ENCODE measurements at regions not wholly inside any gene's neighbourhood (a gene's known extent, or its start where the extent isn't known, plus 50 kb on each side); places are given as distances from the start of the nearest gene placed in this dataset.
"Not testable (repeated sequence)": the region's sequence is repeated elsewhere in the genome, so short reads cannot be mapped to it uniquely, and the experiment has no call there.

GRCh38 chr6:120392941-120393340 is 941.3 kb downstream of the TBC1D32 start:
- DNase-seq (ENCODE audit: low read depth in 4 of 4, low spot score in 3 of 4): no peak

GRCh38 chr6:120384671-120385070 is 949.6 kb downstream of the TBC1D32 start:
- DNase-seq (ENCODE audit: low read depth in 4 of 4, low spot score in 3 of 4): no peak

GRCh38 chr6:120383681-120384080 is 950.6 kb downstream of the TBC1D32 start:
- DNase-seq (ENCODE audit: low read depth in 4 of 4, low spot score in 3 of 4): no peak

- peak in 1 of 4 donors; percentile 5 for DNase-seq (ENCODE audit: low read depth in 4 of 4, low spot score in 3 of 4)
These were observed 955.6 kb downstream of the TBC1D32 start for GRCh38 chr6:120378582-120379220.

GRCh38 chr6:120373185-120373584 is 961.1 kb downstream of the TBC1D32 start:
- no peak for DNase-seq (ENCODE audit: low read depth in 4 of 4, low spot score in 3 of 4)

- no peak for DNase-seq (ENCODE audit: low read depth in 4 of 4, low spot score in 3 of 4)
These were observed 970.9 kb downstream of the TBC1D32 start for GRCh38 chr6:120363429-120363828.

- not testable (repeated sequence) for DNase-seq (ENCODE audit: low read depth in 4 of 4, low spot score in 3 of 4)
These were observed 975.7 kb downstream of the TBC1D32 start for GRCh38 chr6:120358535-120358934.

- no peak for DNase-seq (ENCODE audit: low read depth in 4 of 4, low spot score in 3 of 4)
These were observed 976.8 kb downstream of the TBC1D32 start for GRCh38 chr6:120357447-120357846.

- no peak for DNase-seq (ENCODE audit: low read depth in 4 of 4, low spot score in 3 of 4)
These were observed 978.5 kb downstream of the TBC1D32 start for GRCh38 chr6:120355822-120356221.

- DNase-seq (ENCODE audit: low read depth in 4 of 4, low spot score in 3 of 4): no peak
These were observed 979.7 kb downstream of the TBC1D32 start for GRCh38 chr6:120354452-120355098.

GRCh38 chr6:120352491-120352890 is 981.8 kb downstream of the TBC1D32 start:
- no peak for DNase-seq (ENCODE audit: low read depth in 4 of 4, low spot score in 3 of 4)

GRCh38 chr6:120348926-120349325 is 985.4 kb downstream of the TBC1D32 start:
- no peak for DNase-seq (ENCODE audit: low read depth in 4 of 4, low spot score in 3 of 4)

GRCh38 chr6:120328521-120328920 is 979.0 kb upstream of the MAN1A1 start:
- DNase-seq (ENCODE audit: low read depth in 4 of 4, low spot score in 3 of 4): no peak

GRCh38 chr6:120320481-120321162 is 971.1 kb upstream of the MAN1A1 start:
- no peak for DNase-seq (ENCODE audit: low read depth in 4 of 4, low spot score in 3 of 4)

GRCh38 chr6:120304223-120304622 is 954.7 kb upstream of the MAN1A1 start:
- no peak for DNase-seq (ENCODE audit: low read depth in 4 of 4, low spot score in 3 of 4)

GRCh38 chr6:120303527-120303926 is 954.0 kb upstream of the MAN1A1 start:
- no peak for DNase-seq (ENCODE audit: low read depth in 4 of 4, low spot score in 3 of 4)

- DNase-seq (ENCODE audit: low read depth in 4 of 4, low spot score in 3 of 4): no peak
These were observed 952.5 kb upstream of the MAN1A1 start for GRCh38 chr6:120302041-120302440.

GRCh38 chr6:120290964-120291363 is 941.4 kb upstream of the MAN1A1 start:
- DNase-seq (ENCODE audit: low read depth in 4 of 4, low spot score in 3 of 4): no peak

- DNase-seq (ENCODE audit: low read depth in 4 of 4, low spot score in 3 of 4): no peak
These were observed 932.4 kb upstream of the MAN1A1 start for GRCh38 chr6:120282005-120282404.

- no peak for DNase-seq (ENCODE audit: low read depth in 4 of 4, low spot score in 3 of 4)
These were observed 930.1 kb upstream of the MAN1A1 start for GRCh38 chr6:120279466-120280167.

GRCh38 chr6:120278689-120279396 is 929.3 kb upstream of the MAN1A1 start:
- no peak for DNase-seq (ENCODE audit: low read depth in 4 of 4, low spot score in 3 of 4)

All from right renal pelvis (tissue), 4 donors.